GM12874 (cell line): ENCODE measurements at regions not wholly inside any gene's neighbourhood (a gene's known extent, or its start where the extent isn't known, plus 50 kb on each side); places are given as distances from the start of the nearest gene placed in this dataset.

Source experiments
- TF ChIP-seq, protein P1 (sequence below): IDR thresholded peaks from 2 replicates; pipeline ENCODE4 v1.5.1; 2011; ENCODE audit warnings: low read depth, mild to moderate bottlenecking, control low read depth, low read length, moderate library complexity; ENCODE audit not compliant: insufficient read depth

DNA sequence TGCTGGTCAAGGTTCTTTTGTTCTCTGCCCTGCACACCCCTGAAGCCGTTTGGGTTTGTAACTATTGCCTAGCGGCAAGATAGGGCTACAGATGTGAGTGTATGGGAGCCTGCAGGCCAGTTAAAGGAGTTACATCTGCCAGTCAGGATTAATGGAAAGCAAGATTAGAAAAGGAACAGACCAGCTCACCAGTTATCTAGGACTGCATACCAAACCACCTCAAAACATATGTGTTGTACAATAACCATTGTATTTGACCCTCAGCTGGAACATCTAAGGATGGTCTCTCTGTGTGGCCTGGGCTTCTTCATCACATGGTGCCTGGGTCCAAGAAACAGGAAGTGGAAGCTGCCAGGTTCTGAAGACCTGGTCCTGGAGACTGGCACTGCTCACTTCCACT, 52.5 kb upstream of the FBXO28 start:
- TF ChIP-seq, protein P1, sequence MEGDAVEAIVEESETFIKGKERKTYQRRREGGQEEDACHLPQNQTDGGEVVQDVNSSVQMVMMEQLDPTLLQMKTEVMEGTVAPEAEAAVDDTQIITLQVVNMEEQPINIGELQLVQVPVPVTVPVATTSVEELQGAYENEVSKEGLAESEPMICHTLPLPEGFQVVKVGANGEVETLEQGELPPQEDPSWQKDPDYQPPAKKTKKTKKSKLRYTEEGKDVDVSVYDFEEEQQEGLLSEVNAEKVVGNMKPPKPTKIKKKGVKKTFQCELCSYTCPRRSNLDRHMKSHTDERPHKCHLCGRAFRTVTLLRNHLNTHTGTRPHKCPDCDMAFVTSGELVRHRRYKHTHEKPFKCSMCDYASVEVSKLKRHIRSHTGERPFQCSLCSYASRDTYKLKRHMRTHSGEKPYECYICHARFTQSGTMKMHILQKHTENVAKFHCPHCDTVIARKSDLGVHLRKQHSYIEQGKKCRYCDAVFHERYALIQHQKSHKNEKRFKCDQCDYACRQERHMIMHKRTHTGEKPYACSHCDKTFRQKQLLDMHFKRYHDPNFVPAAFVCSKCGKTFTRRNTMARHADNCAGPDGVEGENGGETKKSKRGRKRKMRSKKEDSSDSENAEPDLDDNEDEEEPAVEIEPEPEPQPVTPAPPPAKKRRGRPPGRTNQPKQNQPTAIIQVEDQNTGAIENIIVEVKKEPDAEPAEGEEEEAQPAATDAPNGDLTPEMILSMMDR, result no peak

DNA sequence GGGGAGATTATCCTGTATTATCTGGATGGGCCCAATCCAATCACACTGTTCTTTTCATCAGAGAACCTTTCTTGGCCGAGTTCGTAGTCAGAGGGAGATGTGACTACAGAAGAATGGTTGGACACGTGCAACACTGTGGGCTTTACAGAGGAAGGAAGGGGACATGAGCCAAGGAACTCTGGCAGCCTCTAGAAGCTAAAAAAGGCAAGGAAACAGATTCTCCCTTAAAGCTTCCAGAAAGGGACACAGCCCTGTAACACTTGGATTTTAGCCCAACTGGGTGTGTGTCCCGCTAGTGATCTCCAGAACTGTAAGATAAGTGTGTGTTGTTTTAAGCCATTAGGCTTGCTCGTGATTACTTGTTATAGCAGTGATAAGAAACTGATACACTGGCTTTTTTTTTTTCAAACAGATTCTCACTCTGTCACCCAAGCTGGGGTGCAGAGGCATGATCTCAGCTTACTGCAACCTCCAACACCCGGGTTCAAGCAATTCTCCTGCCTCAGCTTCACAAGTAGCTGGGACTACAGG, 53.9 kb upstream of the FBXO28 start:
- TF ChIP-seq, protein P1, result no peak

DNA sequence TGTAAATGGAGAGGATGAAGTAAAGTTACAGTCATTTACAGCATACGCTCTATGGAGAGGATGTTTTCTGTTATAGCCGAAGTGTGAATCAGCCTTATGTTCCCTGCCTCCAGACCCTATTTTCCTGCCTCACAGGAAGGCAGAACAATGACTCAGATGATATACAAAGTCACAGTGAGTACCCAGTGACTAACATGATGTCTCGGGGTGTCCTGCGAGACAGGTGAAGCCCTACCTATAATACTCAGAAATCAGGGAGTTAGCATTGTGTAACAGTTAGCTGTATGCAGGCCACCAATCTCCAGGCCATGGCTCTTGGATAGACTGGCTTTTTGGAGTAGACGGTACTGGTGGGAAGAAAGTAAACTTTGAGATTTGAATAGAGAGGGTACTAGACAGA, 55.6 kb upstream of the FBXO28 start:
- TF ChIP-seq, protein P1, result no peak

DNA sequence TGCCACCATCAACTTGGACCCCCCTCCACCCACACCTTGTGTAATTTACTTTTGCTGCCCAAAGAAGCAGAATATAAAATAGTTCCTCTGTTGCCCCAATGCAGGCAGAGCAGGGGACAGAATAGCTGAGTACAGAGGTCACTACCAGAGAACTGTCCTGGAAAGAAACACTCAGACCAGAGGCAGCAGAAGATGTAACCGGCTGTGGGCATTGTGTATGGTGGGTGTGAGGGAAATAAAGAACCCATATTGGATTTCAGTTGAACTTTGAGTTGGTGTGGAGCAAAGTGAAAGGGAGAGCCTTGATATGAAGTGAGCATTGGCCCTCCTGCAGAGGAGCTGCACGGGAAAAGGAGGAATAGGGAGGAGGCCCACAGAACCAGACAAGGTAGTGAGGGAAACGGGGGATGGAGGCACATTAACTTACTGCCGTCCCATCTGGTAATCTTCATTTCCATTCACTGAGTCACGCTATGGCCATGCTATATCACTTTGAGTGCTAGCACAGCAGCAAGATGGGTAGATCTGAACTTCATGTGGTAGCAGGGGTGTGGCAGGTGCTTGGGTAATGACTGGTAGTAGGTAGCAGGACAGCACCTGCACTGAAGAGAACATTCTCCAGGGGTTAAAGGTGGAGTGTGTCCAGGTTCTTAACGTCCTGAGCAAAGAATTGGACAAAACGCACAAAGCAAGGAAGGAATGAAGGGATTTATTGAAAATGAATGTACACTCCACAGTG, 56.3 kb upstream of the FBXO28 start:
- TF ChIP-seq, protein P1, result no peak

DNA sequence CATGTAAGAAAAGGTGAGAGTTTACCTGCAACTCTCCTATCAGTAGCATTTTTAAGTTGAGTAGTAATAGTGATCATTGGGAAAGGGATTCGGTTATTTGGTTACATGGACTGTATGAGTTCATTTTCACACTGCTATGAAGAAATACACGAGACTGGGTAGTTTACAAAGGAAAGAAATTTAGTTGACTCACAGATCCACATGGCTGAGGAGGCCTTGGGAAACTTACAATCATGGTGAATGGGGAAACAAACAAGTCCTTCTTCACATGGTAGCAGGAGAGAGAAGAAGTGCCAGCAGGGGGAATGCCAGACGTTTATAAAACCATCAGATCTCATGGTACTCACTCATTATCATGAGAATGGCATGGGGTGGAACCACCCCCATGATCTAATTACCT, 59.3 kb upstream of the FBXO28 start:
- TF ChIP-seq, protein P1, result no peak

DNA sequence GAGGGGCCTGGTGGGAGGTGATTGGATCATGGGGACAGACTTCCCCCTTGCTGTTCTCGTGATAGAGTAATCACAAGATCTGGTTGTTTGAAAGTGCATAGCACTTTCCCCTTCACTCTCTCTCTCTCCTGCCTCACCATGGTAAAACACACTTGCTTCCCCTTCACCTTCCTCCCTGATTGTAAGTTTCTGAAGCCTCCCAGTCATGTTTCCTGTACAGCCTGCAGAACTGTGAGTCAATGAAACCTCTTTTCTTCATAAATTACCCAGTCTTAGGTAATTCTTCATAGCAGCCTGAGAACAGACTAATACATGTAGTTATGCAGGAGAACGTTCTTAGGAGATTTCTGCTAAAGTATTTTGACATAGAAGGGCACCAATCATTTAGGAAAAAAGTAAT, 59.9 kb upstream of the FBXO28 start:
- TF ChIP-seq, protein P1, result no peak

DNA sequence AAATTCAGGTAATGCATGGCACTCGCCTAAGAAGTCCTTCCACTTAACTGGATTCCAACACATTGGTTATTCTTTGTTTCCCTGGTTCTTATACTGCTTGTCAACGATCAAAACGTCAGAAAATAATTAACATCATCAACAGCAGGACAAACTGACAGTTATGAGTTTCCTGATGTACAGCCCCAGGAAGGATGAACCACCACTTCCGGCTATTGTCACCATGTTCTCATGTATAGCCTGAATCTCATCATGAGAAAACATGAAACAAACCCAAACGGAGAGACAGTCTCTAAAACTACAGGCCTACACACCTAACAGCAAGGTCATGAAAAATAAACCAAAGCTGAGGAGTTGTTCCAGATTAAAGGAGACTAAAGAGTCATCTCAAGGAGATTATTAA, 60.5 kb upstream of the FBXO28 start:
- TF ChIP-seq, protein P1, result no peak
